SW 1271 (cell line): ENCODE measurements at regions not wholly inside any gene's neighbourhood (a gene's known extent, or its start where the extent isn't known, plus 50 kb on each side); places are given as distances from the start of the nearest gene placed in this dataset.

Source experiments
- DNase-seq, 2 experiments: peaks; one replicate each; lab custom pipeline; 2025; lab: John Stamatoyannopoulos, UW

DNA sequence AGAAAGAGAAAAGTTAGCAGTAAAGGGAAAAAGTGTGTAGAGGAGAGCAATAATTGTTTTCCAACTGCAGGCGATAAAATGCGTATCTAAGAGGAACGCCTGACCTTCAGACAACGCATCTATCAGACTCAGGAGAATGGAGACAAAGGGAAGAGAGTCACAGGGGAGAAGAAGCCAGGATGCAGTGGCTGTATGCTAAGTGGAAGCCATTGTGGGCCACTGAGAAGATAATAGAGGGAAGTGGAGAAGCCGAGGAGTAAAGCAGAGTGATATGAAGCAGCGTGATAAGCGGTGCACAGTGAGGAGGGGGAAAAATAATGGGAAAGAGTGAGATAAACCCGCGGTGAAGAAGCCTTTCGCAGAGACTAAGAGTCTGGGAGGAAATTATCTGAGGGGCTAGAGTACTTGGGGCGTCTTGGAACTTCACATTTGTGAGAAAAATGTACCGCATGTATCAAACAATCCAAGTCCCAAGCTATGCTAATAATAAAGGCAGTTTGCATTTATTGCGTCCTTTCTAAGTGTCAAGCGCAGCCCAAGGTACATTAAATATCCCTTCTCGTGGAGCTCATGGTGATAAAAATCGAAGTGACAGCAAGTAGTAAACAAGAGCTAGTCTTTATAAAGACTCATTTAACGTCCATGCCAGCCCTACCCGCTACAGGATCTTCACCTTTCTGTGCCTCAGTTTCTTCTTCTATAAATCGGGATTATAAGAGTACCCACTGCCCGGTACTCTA is 259.8 kb upstream of the PROX1 start:
- DNase-seq = no peak

DNA sequence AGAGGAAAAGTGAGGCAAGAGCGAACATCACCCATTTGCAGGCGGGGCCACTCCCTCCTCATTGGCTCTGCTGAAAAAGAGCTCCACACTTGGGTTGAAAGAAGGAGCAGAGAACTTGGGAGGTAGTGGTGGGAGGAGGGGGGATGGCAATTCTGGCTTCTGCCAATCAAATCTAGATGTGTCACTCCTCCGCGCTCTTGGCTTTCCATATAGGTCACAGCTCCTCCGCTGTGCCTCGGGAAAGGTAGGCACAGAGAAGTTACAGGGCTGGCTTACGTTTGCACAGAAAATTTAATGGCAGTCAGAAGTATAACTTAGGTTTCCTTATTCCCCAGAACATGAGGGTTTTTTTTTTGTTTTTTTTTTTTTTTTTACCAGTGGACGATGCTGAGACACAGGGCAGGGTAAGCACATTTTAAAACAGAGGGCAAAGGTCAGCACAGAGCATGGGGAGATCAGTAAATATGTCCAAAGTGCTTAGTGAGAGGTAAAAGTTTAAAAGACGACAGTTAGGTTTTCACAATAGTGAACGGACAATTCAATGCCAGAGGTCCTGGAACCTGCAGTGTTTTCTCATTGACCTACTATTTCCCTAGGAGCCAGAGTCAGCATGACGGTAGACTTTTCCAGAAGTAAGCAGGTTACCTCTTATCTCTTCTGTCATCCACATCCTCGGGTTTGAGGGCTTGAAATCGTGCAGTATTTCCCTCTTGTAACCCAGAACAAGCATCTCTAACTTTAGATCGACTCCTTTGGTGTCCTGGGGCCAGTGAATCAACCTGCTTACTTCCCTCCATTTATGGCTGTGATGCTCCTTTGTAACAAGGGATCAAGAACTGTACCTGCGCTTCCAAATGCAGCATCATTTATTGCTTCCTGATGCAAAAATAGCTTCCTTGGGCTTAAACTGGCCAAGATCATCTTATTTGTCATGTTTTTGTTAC is 258.9 kb upstream of the PROX1 start:
- DNase-seq = no peak

GRCh38 chr1:213733705-213734104 is 254.1 kb upstream of the PROX1 start:
- no peak for DNase-seq

- DNase-seq = no peak
Observed at GRCh38 chr1:213737398-213738035, 250.3 kb upstream of the PROX1 start.

DNA sequence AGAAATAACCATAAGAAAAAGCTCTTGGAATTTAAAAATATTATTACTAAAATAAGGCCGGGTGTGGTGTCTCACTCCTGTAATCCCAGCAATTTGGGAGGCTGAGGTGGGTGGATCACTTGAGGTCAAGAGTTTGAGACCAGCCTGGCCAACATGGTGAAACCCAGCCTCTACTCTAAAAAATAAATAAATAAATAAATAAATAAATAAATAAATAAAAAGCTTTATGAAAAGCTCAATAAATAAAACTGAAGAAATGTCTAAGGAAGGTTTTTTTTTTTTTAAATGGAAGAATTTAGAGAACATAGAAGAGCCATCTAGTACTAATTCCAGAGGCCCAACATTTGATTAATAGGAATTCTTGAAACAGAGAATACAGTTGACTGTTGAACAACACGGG is 249.1 kb upstream of the PROX1 start:
- DNase-seq = no peak

DNA sequence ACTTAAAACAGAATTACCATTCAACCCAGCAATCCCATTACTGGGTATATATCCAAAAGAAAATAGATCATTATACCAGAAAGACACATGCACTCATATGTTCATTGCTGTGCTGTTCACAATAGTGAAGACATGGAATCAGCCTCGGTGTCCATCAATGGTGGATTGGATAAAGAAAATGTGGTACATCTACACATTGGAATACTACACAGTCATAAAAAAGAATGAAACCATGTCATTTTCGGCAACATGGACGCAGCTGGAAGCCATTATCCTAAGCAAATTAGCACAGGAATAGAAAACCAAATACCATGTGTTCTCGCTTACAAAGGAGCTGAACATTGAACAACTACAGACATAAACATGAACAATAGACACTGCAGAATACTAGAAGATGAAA is 244.8 kb upstream of the PROX1 start:
- no peak for DNase-seq

DNA sequence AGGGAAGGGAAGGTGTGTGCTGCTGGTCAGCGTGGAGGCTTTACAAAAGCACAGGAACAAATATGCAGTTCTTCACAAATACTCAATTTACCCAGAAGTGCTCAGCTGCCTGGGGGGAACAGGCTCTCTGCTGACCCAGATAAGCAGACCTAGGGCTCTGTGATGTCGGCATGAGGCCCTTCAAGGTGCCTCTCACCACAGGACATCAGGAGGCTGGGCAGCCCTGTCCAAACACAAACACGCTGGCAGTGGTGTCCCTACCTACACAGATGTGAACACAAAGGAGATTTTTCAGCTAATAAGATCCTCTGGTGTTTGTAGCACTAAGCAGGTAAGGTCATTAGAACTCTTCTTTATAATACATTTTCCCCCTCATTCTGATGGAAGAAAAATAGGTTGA is 243.0 kb upstream of the PROX1 start:
- DNase-seq = no peak

- no peak for DNase-seq
Observed at GRCh38 chr1:213745451-213745850, 242.3 kb upstream of the PROX1 start.

DNA sequence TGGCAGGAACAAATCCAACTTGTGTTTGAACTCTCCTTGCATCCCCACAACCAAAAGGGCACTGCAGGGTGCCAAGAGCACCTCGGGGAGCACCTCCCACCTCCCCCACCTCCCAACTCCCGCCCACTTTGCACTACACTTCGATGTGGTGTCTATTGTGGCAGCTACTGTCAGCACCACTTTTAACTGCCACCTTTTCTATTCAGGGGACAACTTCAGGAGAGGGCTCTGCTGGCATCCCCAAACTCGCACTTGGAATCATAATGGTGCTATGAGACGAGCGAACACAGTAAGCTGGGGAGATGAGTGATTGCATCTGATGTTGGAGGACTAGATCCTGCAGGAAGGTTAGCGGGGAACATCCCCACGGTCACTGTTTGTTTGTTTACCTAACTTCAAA is 238.2 kb upstream of the PROX1 start:
- no peak for DNase-seq

GRCh38 chr1:213750231-213751063 is 237.3 kb upstream of the PROX1 start:
- no peak for DNase-seq

DNA sequence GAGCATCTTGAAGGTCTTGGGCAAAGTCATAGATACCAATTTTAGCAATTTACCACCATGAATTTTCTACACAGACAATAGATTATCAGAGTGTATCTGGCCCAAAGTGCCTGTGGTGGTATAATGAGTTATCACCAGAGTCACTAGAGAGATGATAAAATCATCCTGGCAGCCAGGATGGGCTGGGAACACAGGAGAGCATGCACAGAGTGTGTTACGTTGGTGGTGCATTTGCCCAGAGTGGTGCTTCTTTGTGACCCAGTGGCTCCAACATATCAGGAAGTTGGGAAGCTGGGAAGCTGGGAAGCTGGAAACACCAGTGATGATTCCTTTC is 236.7 kb upstream of the PROX1 start:
- DNase-seq = no peak

- no peak for DNase-seq
Observed at GRCh38 chr1:213759359-213760181, 228.2 kb upstream of the PROX1 start.

DNA sequence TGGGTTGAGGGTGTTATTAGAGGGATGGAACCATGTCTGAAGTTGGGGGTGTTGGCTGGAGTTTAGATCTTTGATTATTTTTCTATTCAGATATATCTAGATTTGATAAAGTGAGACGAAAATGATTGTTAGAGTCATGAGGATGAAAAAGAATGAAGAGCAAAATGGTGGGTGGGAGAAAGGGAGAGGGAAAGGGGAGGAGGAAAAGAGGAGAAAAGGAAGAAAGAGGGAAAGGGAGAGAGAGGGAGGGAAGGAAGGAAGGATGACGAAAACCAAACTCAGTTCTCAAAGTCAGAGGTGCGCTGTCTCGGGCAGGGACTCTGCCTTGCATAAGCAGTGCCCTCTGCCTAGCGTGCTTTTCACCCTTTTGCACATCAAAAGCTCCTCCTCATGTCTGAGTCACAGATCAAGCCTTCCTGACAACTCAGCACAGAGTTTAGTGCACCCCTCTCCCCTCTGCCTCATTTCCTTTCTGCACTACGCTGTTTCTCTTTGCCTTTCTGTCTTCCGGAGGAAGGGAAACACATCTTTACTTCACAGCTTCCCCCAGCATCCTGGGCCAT is 225.8 kb upstream of the PROX1 start:
- no peak for DNase-seq

DNA sequence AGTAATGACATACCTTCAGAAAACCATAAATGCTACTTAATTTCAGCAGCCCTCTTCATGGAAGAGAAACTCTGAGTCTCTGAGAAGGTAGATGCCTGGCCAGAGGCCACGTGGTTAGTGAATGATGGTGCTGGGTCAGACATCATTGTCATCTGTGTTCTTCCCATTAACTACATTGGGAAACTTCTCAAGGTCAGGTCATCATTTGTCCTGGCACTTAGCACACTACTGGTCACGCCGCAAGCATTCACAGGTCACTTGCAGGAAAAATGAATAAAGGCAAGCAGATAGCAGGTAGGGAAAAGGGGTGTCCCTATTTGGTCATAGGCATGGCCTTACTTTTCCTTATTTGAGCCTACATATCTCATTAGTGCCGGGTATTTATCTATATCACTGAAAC is 220.1 kb upstream of the PROX1 start:
- no peak for DNase-seq

GRCh38 chr1:213772128-213773063 is 215.4 kb upstream of the PROX1 start:
- no peak for DNase-seq

- DNase-seq = no peak
Observed at GRCh38 chr1:213773975-213774374, 213.8 kb upstream of the PROX1 start.

- DNase-seq = no peak
Observed at GRCh38 chr1:213776969-213777368, 210.8 kb upstream of the PROX1 start.

- DNase-seq = no peak
Observed at GRCh38 chr1:213779228-213779627, 208.5 kb upstream of the PROX1 start.

- no peak for DNase-seq
Observed at GRCh38 chr1:213782941-213783672, 204.7 kb upstream of the PROX1 start.
